Activated CD8-positive, alpha-beta memory T cell treated with anti-CD3 and anti-CD28 coated beads, Interleukin-2, amount 50 U/mL, for 48 hours (primary cell): ENCODE measurements at regions not wholly inside any gene's neighbourhood (a gene's known extent, or its start where the extent isn't known, plus 50 kb on each side); places are given as distances from the start of the nearest gene placed in this dataset.
"Not testable (repeated sequence)": the region's sequence is repeated elsewhere in the genome, so short reads cannot be mapped to it uniquely, and the experiment has no call there.

ENCODE experiments used
- DNase-seq: peaks from one replicate; pipeline ENCODE4 v3.0.0-alpha.2; 2020

DNA sequence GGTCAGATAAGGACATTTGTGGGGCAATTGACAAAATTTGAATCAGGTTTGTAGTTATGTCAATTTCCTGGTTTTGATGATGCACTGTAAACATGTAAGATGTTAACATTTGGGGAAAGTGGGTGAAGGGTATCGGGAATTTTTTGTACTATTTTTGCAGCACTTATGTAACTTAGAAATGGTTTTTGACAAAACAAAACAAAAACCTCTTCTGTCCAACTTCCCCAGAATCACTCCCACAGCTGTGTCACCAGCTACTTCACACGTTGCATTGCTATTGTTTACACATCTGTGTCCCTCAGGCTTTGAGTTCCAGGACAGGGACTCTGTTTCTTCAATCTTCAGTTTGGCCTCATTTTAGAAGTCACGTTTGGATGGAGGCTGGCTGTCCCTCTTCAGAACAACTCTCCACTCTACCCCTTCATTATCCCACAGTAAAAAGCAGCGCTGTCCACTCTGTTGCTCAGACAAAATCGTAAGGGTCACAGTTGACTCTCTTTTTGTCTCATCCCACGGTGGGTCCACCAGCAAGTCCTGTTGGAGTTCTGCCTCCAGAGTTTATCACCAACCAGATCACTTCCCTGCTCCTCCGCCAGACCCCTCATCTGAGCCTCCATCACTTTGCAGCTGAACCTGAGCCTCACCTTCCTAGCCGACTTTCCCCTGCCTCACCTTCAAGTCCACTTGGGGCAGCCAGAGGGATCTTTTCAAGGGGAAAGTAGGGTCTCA is 63.2 kb downstream of the NENF start:
- no peak for DNase-seq

- no peak for DNase-seq
These were observed 64.0 kb downstream of the NENF start for GRCh38 chr1:212496682-212497081.

GRCh38 chr1:212497553-212497952 is 64.8 kb downstream of the NENF start:
- no peak for DNase-seq

- no peak for DNase-seq
These were observed 65.7 kb downstream of the NENF start for GRCh38 chr1:212498283-212499040.

DNA sequence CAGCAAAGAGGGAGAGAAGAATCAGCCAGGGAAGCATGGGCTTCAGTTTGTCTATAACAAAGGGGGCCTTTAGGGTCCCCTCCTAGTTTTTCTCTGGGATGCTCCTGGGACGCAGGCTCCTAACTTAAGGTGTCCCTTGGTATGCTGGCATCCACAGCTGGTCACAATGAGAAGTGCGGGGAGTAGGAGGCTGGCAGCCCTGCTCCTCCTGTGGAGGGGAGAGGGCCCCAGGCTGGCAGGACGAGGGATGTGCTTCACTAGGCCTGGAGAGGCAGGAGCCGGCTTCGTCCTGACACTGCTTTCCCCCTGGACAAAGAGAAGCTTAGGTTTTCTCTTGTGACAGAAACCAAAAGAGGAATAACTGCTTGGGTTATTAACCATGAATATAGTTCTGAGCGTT is 67.6 kb downstream of the NENF start:
- DNase-seq = no peak

GRCh38 chr1:212500983-212501382 is 68.3 kb downstream of the NENF start:
- DNase-seq = no peak

DNA sequence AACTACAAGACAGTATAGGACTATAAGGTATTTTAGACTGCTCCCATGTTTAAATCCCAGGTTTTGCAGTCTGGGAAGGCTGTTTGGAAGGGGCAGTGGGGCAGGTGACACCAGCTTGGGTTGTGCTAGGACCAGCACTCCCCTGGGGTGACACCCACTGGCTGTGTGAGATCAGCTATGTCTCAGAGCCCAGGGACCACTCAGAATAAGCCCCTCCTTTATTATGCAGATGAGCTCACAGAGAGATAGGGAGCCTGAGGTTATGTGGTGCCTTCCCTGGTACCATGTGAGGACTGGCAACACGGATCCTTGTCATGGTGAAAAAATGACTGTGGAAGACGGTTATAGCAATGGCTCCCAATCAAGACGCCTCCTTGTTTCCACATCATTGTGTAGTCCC is 71.0 kb downstream of the NENF start:
- DNase-seq = no peak

GRCh38 chr1:212504171-212504803 is 71.6 kb downstream of the NENF start:
- no peak for DNase-seq

GRCh38 chr1:212506666-212507065 is 73.9 kb downstream of the NENF start:
- no peak for DNase-seq

DNA sequence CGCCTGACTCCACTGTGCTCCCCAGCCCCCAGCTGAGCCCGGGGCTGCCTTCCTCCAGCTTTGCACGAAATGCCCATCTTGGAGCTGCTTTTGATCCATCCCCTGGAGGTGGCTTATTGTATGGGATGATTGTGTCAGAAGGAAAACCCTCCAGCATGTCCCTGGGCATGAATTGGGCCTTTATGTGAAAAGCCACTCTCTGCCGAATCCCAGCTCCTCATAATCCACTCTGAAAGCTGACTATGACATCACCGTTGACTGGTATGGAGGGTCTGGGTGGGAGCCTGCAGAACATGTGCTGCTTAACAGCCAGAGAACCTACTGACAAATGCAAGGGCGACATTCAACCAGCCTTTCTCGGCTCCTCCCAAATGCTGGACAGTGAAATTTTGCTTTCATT is 74.6 kb downstream of the NENF start:
- no peak for DNase-seq

GRCh38 chr1:212512816-212513559 is 80.3 kb downstream of the NENF start:
- no peak for DNase-seq

DNA sequence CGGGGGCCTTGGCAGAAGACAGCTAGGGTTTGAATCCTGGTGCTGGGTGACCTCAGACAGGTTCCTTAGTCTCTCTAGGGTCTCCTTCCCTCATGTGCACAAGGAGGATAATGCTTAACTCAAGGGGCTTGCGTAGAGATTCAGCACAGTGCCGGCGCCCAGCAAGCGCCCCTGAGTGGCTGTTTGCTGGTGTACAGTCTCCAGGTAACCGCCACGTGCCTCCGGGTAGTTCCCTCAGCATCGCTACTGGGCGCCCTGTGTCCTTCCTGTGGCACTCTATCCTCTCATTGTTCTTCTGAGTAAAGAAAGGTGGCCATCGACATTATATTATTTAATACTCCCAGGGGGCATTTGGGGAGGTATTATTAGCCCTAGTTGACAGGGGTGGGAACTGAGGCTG is 80.9 kb downstream of the NENF start:
- no peak for DNase-seq

DNA sequence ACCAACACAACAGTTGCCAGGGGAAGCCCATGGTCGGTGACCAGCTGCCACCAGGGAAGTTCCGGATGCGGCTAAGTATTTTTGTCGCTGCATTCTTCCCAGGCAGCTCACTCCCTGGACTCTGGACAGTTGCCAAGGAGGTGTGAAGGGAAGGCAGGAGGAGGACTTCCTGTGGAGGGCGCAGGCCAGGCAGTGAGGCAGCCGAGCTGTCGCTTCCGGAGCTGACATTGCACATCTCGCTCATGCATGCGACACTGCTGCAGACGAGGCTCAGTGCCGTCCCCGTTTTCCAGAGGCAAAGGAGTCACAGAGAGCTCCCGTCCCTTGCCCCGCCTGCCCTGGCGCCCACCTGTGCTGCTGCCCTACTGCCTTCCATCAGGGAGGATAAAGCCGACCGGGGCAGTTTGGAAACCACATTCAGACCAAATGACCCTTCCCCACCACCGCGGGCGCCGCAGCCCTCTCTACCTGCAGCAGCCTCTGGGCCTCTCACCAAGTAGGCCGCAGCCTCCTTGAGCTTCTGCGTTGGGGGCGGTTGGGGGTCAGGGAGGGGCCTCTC is 81.4 kb downstream of the NENF start:
- no peak for DNase-seq

DNA sequence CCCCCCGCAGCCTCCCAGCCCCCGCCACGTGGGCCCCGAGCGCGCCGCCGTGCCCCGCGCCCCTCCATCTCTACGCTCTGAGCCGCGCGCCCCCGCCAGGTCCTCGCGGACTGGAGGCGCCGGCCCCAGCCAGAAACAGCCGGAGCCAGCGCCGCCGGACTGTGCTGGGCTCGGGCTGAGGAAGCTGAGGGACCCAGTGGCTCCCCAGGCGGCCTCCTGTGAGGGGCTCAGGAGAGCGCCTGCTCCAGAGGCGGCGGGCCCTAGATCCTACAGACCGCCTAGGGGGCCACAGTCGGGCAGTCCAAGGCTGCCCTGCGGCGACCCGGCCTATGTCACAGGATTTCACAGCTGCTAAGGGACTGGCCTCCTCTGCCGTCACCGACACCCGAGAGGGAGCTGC is 82.1 kb downstream of the NENF start:
- no peak for DNase-seq

DNA sequence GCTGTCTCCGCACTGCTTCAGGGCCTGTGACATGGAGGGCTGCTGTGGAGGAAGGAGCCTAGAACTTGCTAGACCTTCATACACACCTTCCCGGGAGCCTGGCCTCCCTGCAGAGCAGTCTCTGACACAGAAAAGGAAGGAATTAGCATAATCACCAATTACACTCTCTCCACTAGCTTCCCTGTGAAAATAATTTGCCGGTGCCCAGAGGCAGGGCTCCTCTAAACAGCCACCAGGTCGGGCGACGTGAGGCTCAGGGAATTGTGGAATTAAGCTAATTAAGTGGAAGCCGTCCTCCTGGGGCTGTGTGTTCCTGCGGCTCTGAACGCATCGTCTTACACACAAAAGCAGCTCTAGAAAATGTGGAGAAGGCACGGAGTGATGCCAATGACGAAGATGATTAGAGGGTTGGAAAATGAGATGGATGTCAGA is 82.6 kb downstream of the NENF start:
- no peak for DNase-seq

DNA sequence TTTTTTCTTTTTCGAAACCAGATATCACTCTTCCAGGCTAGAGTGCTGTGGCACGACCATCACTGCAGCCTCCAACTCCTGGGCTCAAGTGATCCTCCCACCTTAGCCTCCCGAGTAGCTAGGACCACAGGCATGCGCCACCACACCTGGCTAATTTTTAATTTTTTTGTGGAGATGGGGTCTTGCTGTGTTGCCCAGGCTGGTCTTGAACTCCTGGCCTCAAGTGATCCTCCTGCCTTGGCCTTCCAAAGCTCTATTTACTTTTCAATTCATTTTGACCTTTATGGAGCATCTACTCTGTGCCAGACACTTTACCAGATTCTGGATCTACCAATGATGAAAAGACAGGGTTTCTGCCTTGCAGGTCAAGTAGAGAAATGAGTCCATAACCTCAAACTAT is 83.3 kb downstream of the NENF start:
- not testable (repeated sequence) for DNase-seq

GRCh38 chr1:212518188-212519054 is 85.7 kb downstream of the NENF start:
- DNase-seq = no peak

GRCh38 chr1:212519131-212519530 is 86.4 kb downstream of the NENF start:
- no peak for DNase-seq

- DNase-seq = no peak
These were observed 87.6 kb downstream of the NENF start for GRCh38 chr1:212520299-212520698.

DNA sequence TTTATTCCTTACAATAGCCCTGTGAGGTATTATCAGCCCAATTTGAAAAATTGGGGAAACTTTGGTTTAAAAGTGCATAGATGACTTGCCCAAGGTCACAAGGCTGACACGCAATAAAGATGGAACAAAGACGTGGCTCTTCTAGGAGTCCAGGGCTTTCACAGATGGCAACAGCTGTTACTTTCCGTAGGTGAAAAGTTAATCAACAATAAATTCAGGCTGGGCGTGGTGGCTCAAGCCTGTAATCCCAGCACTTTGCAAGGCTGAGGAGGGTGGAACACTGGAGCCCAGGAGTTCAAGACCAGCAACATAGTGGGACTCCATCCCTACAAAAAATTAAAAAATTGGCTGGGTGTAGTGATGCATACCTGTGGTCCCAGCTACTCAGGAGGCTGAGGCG is 87.8 kb upstream of the ATF3 start:
- no peak for DNase-seq

DNA sequence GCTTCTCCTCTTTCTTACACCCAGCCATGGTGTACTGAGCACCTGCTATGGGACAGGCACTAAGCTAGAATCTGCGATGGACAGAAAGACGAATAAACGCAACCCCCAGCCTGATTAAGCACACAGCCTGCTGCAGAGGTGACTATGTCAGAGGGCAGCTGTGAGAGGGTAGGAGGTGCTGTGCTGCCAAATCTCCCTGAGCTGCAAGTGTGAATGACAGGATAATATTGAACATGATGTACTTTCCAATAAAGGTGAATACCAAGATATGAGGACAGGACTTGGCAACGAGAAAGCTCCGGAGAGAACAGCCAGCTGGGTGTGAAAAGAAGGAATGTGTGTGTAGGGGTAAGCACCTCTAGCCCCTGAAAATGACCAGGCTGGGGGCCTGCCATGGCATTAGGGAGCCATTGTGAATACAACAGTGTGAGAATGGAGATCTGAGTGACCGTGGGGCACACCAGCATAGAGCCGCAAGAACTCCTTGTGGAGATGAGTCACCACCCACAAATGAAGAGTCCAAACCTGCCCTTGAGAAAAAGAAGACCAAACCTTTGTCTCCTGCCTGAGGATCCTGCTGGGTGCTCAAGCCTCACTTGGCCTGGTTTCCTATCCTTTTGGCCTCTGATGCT is 83.0 kb upstream of the ATF3 start:
- no peak for DNase-seq

GRCh38 chr1:212526111-212526491 is 82.5 kb upstream of the ATF3 start:
- DNase-seq = no peak
